K562 (cell line): ENCODE measurements at regions not wholly inside any gene's neighbourhood (a gene's known extent, or its start where the extent isn't known, plus 50 kb on each side); places are given as distances from the start of the nearest gene placed in this dataset.

Source experiments
- ATAC-seq: fragments of 200-7000 bp; cut with Tn5 transposase; 3 replicates; pipeline ENCODE4 v1.9.1; 2020; ENCODE audit warnings: moderate library complexity
- BruUV-seq: library from RNA; stranded (reverse); fragments of 400-500 nt; replicated peaks from 2 replicates; lab custom pipeline; 2021; lab: Mats Ljungman, UMichigan
- CTCF ChIA-PET: fragments of 300-600 bp; formaldehyde crosslinking; extraction: SDS; loops from one replicate; lab custom pipeline; 2021; ENCODE audit warnings: low intra/inter-chr PET ratio; lab: Yijun Ruan, JAX
- POLR2A ChIA-PET: fragments of 300-600, 350-650 bp; sonication (Branson Sonifier 250); formaldehyde crosslinking; extraction: SDS; loops from one replicate; lab custom pipeline; 2021; ENCODE audit warnings: antibody characterized with exemption, inconsistent platforms; lab: Yijun Ruan, JAX
- DNase-seq, 4 experiments: peaks; one replicate each; pipeline versions ENCODE4 v3.0.0 to v3.0.0-alpha.2; 2011 to 2018; ENCODE audit warnings: low spot score in 3 of 4, mixed read lengths in 3 of 4; ENCODE audit errors: extremely low read depth in 1 of 4
- FAIRE-seq: peaks from 2 replicates; lab custom pipeline; 2011; peaks lifted over from hg19 to GRCh38; lab: Jason Lieb, UNC
- H2AFZ ChIP-seq: 2 replicates; pipeline ENCODE4 v1.6.0; 2011; ENCODE audit warnings: low read depth, low read length, control low read depth, inconsistent platforms
- H3K27ac ChIP-seq: fragments of 200-600 bp; 3 replicates; pipeline ENCODE4 v1.8.0; 2011; ENCODE audit warnings: low read depth, mild to moderate bottlenecking, control low read depth, inconsistent platforms, low read length, moderate library complexity, mixed read lengths; ENCODE audit errors: extremely low read depth
- H3K27me3 ChIP-seq, 2 experiments: fragments of 300-600 bp in 1 of 2; 2 replicates in 1 of 2; 3 replicates in 1 of 2; pipeline versions ENCODE4 v1.6.0 to v1.8.0; 2011; ENCODE audit warnings: inconsistent platforms in 2 of 2, low read length in 2 of 2, mild to moderate bottlenecking in 1 of 2, mixed read lengths in 1 of 2, moderate library complexity in 1 of 2; ENCODE audit not compliant: control insufficient read depth in 2 of 2, insufficient read depth in 2 of 2
- H3K36me3 ChIP-seq: fragments of 300-600 bp; 3 replicates; pipeline ENCODE4 v1.8.0; 2011; ENCODE audit warnings: mild to moderate bottlenecking, low read length, inconsistent platforms; ENCODE audit not compliant: control insufficient read depth, insufficient read depth
- H3K4me1 ChIP-seq, 2 experiments: fragments of 200-600 bp in 1 of 2; replicated peaks in 1 of 2; 2 replicates in 1 of 2; 3 replicates in 1 of 2; pipeline versions ENCODE4 v1.5.1 to v1.8.0; 2011; ENCODE audit warnings: inconsistent platforms in 2 of 2, low read length in 2 of 2, mild to moderate bottlenecking in 1 of 2, mixed read lengths in 1 of 2, moderate library complexity in 1 of 2; ENCODE audit not compliant: control insufficient read depth in 2 of 2, insufficient read depth in 2 of 2
- H3K4me2 ChIP-seq: 2 replicates; pipeline ENCODE4 v1.6.1; 2011; ENCODE audit warnings: low read length, control low read depth, inconsistent platforms, mixed read lengths; ENCODE audit not compliant: insufficient read depth
- H3K4me3 ChIP-seq: fragments of 200-600 bp; sonication (generic), shearing (Covaris generic); 2 replicates; pipeline ENCODE4 v1.5.1; 2016; ENCODE audit warnings: control low read depth, inconsistent platforms
- H3K79me2 ChIP-seq: fragments of 200-600 bp; 3 replicates; pipeline ENCODE4 v1.8.0; 2011; ENCODE audit warnings: low read length, inconsistent platforms; ENCODE audit not compliant: control insufficient read depth, insufficient read depth
- H3K9ac ChIP-seq, 2 experiments: 2 replicates each; pipeline versions ENCODE4 v1.6.0 to v1.6.1; 2011; ENCODE audit warnings: low read depth in 2 of 2, low read length in 2 of 2, control low read depth in 1 of 2, inconsistent platforms in 1 of 2, mild to moderate bottlenecking in 1 of 2, mixed read lengths in 1 of 2; ENCODE audit not compliant: insufficient read depth in 1 of 2
- H3K9me1 ChIP-seq: one replicate; pipeline ENCODE4 v1.6.0; 2011; ENCODE audit warnings: inconsistent platforms, mild to moderate bottlenecking, low read length, moderate library complexity; ENCODE audit not compliant: control insufficient read depth, insufficient read depth
- H3K9me3 ChIP-seq: replicated peaks from 2 replicates; pipeline ENCODE4 v1.5.1; 2011; ENCODE audit warnings: low read depth, low read length, inconsistent platforms; ENCODE audit not compliant: control insufficient read depth, insufficient read depth
- H4K20me1 ChIP-seq: replicated peaks from 2 replicates; pipeline ENCODE4 v1.6.1; 2011; ENCODE audit warnings: low read length, inconsistent platforms, mixed read lengths; ENCODE audit not compliant: control insufficient read depth, insufficient read depth
- ATF7 ChIP-seq: fragments of 450-650 bp; IDR thresholded peaks from 2 replicates; pipeline ENCODE4 v1.7.1; 2014; ENCODE audit warnings: mild to moderate bottlenecking, moderate library complexity
- FOXJ2 ChIP-seq: fragments of 200-800 bp; sonication (Bioruptor generic); IDR thresholded peaks from 2 replicates; pipeline ENCODE4 v1.6.1; 2016; ENCODE audit warnings: missing genetic modification characterization, missing compliant biosample characterization
- FOXK2 ChIP-seq, 2 experiments: fragments of 450-650 bp; IDR thresholded peaks in 1 of 2; conservative IDR thresholded peaks in 1 of 2; 2 replicates each; pipeline ENCODE4 v1.6.1; 2016; ENCODE audit warnings: low read depth in 2 of 2, mild to moderate bottlenecking in 1 of 2
- HEY1 ChIP-seq: fragments of 250-450 bp; sonication (Bioruptor Pico); IDR thresholded peaks from 2 replicates; pipeline ENCODE4 v1.5.0; 2020; ENCODE audit warnings: mild to moderate bottlenecking, moderate library complexity, borderline replicate concordance
- IFI16 ChIP-seq: fragments of 250-450 bp; sonication (Bioruptor Pico); IDR thresholded peaks from 2 replicates; pipeline ENCODE4 v2.1.2; 2022; ENCODE audit warnings: mild to moderate bottlenecking, inconsistent platforms
- MCM3 ChIP-seq: fragments of 450-650 bp; IDR thresholded peaks from 2 replicates; pipeline ENCODE4 v1.6.1; 2016
- NFE2L1 ChIP-seq: fragments of 450-650 bp; IDR thresholded peaks from 2 replicates; pipeline ENCODE4 v1.6.1; 2016; ENCODE audit warnings: missing genetic modification characterization, low read depth, mild to moderate bottlenecking, missing compliant biosample characterization, moderate library complexity, borderline replicate concordance
- POLR3A ChIP-seq: IDR thresholded peaks from 2 replicates; pipeline ENCODE4 v1.6.1; 2011; ENCODE audit warnings: borderline replicate concordance, mild to moderate bottlenecking, moderate library complexity; ENCODE audit not compliant: insufficient read length, insufficient read depth; ENCODE audit errors: extremely low read depth
- PURB ChIP-seq: sonication (generic); formaldehyde crosslinking; IDR thresholded peaks from 2 replicates; pipeline ENCODE4 v1.9.0; 2021; ENCODE audit warnings: low read depth, mild to moderate bottlenecking, missing genetic modification reagents
- PYGO2 ChIP-seq: fragments of 450-650 bp; IDR thresholded peaks from 2 replicates; pipeline ENCODE4 v1.6.1; 2016; ENCODE audit warnings: mild to moderate bottlenecking, missing genetic modification characterization, moderate library complexity, missing compliant biosample characterization
- RBM17 ChIP-seq: fragments of 200-400 bp; formaldehyde crosslinking; IDR thresholded peaks from 2 replicates; pipeline ENCODE4 v1.6.1; 2017; ENCODE audit warnings: low read depth, mild to moderate bottlenecking, low read length, borderline replicate concordance
- TEAD1 ChIP-seq, 2 experiments: fragments of 450-650 bp in 1 of 2; sonication (generic) in 1 of 2; formaldehyde crosslinking; IDR thresholded peaks; 2 replicates each; pipeline versions ENCODE4 v1.4.0 to v1.8.0; 2020 to 2022; ENCODE audit warnings: mild to moderate bottlenecking in 2 of 2, missing genetic modification reagents in 1 of 2
- ZNF24 ChIP-seq: fragments of 450-650 bp; IDR thresholded peaks from 2 replicates; pipeline ENCODE4 v1.6.1; 2016
- WGBS: fragments of 100-300 bp; shearing (Covaris generic); methylation state at CpG from one replicate; pipeline ENCODE4 v1.1.6; 2016; ENCODE audit warnings: low coverage, mixed read lengths; ENCODE audit not compliant: insufficient coverage; ENCODE audit errors: missing lambda C conversion rate; 5-methylcytosine and 5-hydroxymethylcytosine counted together
- in situ Hi-C: fragments of 300-500 bp; cut with MboI; formaldehyde crosslinking; loops from 4 replicates; pipeline ENCODE4 v1.15.0; 2018; ENCODE audit warnings: inconsistent platforms, mixed read lengths
- intact Hi-C: fragments of 100-400 bp; cut with micrococcal nuclease; formaldehyde crosslinking; loops from 2 replicates; pipeline ENCODE4 v1.14.2; 2022
- TF ChIP-seq, protein P1 (sequence below): fragments of 200-800 bp; sonication (Bioruptor generic); IDR thresholded peaks from 2 replicates; pipeline ENCODE4 v1.6.1; 2017; ENCODE audit warnings: missing genetic modification characterization, missing compliant biosample characterization

DNA sequence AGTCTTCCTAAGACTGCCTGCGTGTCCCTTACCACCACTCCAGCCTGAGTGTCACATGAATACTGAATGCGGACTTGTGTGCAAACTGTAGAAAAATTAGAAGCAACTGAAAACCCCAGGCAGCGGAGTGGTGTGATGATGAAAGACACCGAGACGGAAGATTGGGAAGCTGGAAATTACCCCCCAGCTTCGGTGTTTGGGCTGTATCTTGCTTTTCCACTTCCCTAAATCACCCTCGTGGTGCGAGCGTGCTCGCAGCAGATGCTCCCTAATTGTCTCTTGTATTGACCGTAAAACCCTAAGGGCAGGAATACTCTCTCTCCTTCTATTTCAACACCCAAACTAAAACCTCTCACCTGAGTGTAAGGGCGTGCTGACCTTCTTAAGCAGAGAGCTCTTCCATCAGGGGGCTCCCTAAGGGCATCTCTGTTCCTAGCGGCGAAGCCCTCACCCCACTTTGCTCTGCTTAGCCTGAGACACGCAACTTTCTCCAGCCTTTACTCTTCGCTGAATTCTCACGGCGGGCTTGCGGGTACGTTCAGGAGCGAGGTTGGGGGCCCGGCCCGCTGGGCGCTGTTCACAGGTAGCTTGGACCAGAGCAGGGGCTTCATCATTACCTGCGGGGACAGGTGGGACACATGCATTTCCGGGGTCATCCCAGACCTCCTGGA, 62.4 kb downstream of the CRYBB2 start:
- ATAC-seq: no peak
- TF ChIP-seq TEAD1 (CRISPR knock-in tag; IDR thresholded peaks at IDR 0.05) (no peak), NFE2L1 (tag) (no peak), MCM3 (no peak), IFI16 (CRISPR knock-in tag) (no peak), RBM17 (no peak)
- TF ChIP-seq, all 486 proteins: peak for 0
- ChIA-PET CTCF (no interaction called here), POLR2A (no interaction called here)
- H3K4me3 ChIP-seq: no peak overlapping the region
- intact Hi-C loops (loop anchor here (10.0 kb wide), 1 partner anchor 303 kb away; no protein-coding TSS in a partner anchor), in situ Hi-C loops (no loop called here)
- FAIRE-seq: no peak
- no peak for DNase-seq
- no TSS peak for BruUV-seq
- H3K36me3 ChIP-seq: no peaks in the 10 kb centered on the region
- WGBS: 8% methylated on average over 21 of the region's 26 CpGs
- H3K9ac ChIP-seq: no peak overlapping the region
- no peaks in the 10 kb centered on the region for H3K9me1 ChIP-seq
- no peak overlapping the region for H3K27ac ChIP-seq
- no peaks in the 10 kb centered on the region for H3K79me2 ChIP-seq
- H3K4me1 ChIP-seq: no peaks in the 10 kb centered on the region; a peak in 1 of 5 replicates
- peaks cover 0 to 17% of the 10 kb centered on the region in 2 experiments; a peak in 4 of 5 replicates for H3K27me3 ChIP-seq
- H3K9me3 ChIP-seq: no peaks in the 10 kb centered on the region
- H3K4me2 ChIP-seq: no peak overlapping the region
- H4K20me1 ChIP-seq: no peaks in the 10 kb centered on the region
- H2AFZ ChIP-seq: no peak overlapping the region

DNA sequence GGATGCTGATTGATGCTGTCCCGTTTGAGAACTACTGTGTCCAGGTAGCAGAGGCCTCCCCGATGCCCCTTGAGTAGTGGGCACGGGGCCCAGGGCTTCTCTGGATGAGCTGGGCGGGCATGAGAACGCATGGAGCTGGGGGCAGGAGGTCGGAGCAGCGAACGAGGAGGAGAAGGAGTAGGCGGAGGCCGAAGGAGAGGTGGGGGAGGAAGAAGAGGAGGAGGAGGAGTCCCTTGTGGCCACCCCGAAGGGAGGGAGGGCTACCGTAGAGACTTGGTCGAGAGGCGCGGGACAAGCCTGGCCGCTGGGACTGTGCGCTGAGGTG, 62.9 kb downstream of the CRYBB2 start:
- Histone ChIP-seq H3K79me2 (no peaks in the 10 kb centered on the region), H3K9me1 (no peaks in the 10 kb centered on the region), H3K27me3 (peaks cover 0 to 17% of the 10 kb centered on the region in 2 experiments; a peak in 4 of 5 replicates), H3K27ac (no peak overlapping the region), H3K4me2 (no peak overlapping the region), H2AFZ (no peak overlapping the region), H4K20me1 (no peaks in the 10 kb centered on the region), H3K4me3 (no peak overlapping the region), H3K9me3 (no peaks in the 10 kb centered on the region), H3K4me1 (no peaks in the 10 kb centered on the region; a peak in 1 of 5 replicates), H3K36me3 (no peaks in the 10 kb centered on the region), H3K9ac (no peak overlapping the region)
- FAIRE-seq (no peak), DNase-seq (no peak), ATAC-seq (no peak)
- ChIA-PET CTCF (no interaction called here), POLR2A (no interaction called here)
- intact Hi-C loops (loop anchor here (10.0 kb wide), 1 partner anchor 302 kb away; no protein-coding TSS in a partner anchor), in situ Hi-C loops (no loop called here)
- BruUV-seq: no TSS peak
- 5% methylated on average over 11 of the region's 17 CpGs for WGBS
- no peak for TF ChIP-seq POLR3A
- TF ChIP-seq PURB (CRISPR knock-in tag): no peak
- no peak for TF ChIP-seq PYGO2 (tag)
- no peak for TF ChIP-seq FOXK2 (conservative IDR thresholded peaks at IDR 0.05 in 1 of 2, IDR thresholded peaks at IDR 0.05 in 1 of 2; ENCODE audit: low read depth in 2 of 2)
- TF ChIP-seq RBM17: no peak
- TF ChIP-seq, protein P1, sequence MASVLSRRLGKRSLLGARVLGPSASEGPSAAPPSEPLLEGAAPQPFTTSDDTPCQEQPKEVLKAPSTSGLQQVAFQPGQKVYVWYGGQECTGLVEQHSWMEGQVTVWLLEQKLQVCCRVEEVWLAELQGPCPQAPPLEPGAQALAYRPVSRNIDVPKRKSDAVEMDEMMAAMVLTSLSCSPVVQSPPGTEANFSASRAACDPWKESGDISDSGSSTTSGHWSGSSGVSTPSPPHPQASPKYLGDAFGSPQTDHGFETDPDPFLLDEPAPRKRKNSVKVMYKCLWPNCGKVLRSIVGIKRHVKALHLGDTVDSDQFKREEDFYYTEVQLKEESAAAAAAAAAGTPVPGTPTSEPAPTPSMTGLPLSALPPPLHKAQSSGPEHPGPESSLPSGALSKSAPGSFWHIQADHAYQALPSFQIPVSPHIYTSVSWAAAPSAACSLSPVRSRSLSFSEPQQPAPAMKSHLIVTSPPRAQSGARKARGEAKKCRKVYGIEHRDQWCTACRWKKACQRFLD (CRISPR knock-in tag): no peak
- TF ChIP-seq ZNF24: no peak
- TF ChIP-seq ATF7: no peak
- TF ChIP-seq HEY1 (CRISPR knock-in tag): no peak
- no peak for TF ChIP-seq FOXJ2
